GM19238 (cell line): ENCODE measurements at regions not wholly inside any gene's neighbourhood (a gene's known extent, or its start where the extent isn't known, plus 50 kb on each side); places are given as distances from the start of the nearest gene placed in this dataset.
"Not testable (repeated sequence)": the region's sequence is repeated elsewhere in the genome, so short reads cannot be mapped to it uniquely, and the experiment has no call there.

Source experiments
- DNase-seq: peaks from one replicate; pipeline ENCODE4 v3.0.0; 2011; ENCODE audit warnings: low spot score; ENCODE audit not compliant: insufficient read length

DNA sequence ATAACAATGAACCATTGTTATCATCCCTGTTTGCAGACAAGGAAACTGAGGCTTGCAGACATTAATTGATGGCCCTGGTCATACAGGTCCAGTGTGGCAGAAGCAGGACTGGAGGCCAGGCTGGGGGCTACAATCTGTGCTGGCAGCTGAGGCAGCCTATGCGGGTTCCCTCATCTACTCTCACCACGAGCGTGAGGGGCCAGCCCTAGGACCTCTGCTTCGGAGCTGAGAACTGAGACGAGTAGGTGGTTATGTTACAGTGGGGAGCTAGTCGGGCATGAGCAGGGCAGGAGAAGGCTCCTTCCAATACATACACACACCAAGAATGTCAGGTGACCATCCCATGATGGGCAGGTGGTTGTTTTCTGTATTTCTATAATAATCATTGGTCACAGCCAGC, 82.2 kb upstream of the ASB18 start:
- no peak for DNase-seq

DNA sequence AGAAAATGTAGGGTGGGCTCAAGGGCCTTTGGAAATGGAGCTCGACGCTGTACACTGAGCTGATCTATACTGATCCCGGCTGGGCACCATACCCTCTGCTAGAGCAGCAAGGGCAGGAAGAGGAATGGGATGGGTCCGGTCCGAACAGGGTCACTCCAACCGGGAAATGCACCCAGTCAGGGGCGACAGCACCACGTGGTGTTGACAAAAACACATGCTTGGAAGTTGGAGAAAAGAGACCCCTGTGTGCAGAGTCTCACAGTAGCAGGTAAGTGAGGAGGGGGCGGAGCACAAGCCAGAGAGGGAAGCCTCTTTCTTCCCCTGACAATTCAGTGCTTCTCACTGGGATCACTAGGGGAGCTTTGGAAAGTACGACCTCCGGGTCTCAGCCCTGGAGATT, 84.1 kb upstream of the ASB18 start:
- no peak for DNase-seq

DNA sequence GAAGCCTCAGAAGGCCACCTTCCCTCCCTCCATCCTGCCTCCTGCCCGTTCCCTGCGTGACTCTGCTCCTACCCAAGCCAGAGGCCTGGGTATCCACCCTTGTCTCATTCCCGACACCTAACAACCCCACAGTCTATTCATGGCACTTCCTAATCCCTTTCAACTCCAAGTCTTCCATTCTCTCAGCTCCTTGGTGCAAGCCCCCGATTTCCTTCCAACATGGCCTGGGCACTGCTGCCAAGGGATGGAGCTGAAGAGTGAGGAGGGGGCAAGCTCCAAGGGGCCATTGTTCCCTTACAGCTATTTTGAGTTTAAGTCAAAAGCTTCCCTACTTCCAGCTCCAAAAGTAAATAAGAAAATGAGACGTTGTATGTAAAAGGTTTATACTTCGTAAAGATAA, 84.8 kb upstream of the ASB18 start:
- DNase-seq = no peak

DNA sequence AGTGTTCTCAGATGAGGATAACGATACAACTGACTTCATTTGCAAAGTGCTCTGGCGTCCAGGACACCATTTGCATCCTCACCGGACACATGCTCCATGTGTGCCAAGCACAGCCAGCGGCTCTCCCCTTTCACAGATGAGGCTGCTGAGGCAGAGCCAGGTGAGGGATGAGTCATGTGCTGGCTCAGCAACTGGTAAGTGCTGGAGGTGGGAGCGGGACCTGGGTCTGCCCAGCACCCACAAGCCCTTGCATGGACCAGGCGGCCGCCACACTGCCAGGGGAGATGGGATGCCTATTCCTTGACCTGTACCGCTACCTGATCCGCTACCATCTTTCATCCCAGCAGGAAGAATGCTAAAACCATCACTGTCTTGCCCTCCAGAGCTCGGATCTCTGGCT, 86.2 kb upstream of the ASB18 start:
- no peak for DNase-seq

DNA sequence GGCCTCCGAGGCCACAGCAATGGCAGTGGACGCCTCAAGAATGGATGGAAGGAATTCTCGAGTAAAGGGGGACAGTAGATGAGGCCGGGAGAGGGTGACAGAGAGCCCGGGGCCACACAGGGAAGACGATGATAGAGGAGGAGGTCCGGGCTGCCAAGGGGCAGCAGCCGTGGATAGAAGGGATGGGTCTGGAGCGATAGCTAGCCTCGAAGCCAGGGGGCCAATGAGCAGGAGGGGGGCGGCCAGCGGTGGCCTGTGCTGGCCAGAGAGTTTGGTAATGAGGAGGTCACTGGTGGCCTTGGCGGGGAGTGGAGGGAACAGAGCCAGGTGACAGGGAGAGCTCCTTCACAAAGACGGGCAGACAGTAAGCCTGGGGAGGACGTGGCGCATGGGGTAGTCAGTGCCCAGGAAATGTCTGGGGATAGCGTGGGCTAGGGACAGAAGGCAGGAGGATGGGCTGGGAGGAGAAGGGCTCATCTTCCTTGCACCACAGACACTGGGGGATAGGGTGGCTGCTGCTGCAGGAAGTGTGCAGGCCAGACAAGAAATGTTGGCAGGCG, 87.8 kb upstream of the ASB18 start:
- no peak for DNase-seq

DNA sequence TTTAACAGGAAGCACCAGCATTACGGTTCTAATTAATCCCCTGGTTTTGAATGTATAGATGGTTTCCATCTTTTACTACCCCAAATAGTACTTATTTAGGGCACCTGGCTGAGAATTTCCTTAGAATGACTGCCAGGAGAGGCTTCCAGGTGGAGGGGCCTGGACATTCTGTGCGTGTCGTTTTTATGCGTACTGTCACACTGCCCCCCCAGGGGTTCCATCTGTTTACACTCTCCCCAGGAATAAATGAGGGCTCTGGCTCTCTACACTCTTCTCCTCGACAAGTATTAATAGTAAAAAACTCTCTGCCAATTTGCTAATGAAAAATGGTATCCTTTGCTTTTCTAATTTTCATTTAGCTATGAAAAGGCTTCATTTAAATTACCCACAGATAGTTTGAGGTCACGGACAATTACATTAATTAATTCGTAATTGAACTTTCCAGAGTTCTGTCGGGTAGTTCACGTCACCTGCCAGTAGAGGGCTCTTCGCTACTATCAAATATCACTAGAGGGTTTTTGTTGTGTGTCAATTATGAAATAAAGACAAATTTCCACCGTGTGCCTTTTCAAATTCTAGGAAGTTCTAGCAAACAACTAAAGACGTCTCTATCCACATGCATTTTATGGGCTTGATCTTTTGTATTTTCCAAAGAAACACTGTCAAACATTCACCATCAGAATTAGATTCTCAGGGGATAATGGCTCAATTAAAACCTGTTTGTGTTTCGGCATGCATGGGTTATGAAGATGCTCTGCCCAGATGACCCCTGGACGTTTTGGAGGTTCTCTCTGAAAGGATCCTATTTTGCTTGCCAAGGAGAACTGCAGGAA, 88.8 kb upstream of the ASB18 start:
- no peak for DNase-seq

DNA sequence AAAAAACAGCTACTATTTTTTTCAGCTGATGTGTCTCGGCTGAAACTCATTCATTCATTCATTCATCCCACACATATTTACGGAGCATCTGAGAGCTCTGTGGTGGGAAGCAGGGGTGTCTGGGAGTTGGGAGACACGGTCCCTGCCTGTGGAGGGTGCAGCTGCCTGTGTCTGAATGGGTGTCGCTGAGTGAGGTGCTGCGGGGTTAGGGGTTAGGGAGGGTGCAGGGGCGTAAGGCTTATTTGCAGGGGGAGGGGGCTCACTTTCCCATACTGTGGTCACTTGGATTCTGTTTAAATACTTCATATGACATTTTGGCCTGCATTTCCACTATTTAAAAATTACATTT, 89.4 kb upstream of the ASB18 start:
- DNase-seq = no peak

DNA sequence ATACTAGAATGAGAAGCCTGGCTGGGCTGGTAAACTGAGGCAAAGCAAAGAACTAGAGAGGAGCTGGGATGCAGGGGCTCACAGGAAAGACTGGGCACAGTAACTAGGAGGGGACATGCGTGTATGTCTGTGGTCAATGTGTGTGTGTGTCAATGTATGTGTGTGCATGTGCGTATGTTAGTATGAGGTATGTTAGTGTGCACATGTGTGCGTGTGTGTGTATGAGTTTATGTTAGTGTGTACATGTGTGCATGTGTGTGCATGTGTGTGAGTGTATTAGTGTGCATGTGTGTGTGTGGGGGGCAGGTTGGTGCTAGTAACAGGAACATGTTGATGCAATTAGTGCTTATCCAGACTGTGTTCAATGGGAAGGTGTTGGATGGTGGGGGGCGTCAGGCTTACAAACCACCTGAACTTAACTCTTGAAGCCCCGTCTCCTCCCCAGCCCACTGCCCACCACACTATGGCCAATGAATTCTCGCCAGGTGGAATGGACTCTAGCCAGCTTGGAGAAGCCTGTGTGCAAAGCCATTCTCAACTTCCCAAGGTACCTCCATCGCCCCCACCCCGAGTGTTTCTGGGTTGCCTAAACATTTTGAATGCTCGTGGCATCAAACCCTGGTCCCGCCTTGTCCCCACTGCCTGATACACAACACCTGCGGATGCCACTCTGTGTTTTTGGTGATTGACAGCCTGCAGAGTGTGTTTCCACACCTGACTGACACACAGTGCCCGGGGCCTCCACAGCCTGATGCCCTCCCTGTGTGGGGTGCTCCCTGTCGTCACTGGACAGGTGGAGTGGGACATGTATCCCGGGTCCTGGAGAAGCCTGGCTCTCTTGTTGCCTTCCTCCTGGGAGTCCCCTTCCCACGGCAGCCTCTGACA, 90.1 kb upstream of the ASB18 start:
- no peak for DNase-seq

DNA sequence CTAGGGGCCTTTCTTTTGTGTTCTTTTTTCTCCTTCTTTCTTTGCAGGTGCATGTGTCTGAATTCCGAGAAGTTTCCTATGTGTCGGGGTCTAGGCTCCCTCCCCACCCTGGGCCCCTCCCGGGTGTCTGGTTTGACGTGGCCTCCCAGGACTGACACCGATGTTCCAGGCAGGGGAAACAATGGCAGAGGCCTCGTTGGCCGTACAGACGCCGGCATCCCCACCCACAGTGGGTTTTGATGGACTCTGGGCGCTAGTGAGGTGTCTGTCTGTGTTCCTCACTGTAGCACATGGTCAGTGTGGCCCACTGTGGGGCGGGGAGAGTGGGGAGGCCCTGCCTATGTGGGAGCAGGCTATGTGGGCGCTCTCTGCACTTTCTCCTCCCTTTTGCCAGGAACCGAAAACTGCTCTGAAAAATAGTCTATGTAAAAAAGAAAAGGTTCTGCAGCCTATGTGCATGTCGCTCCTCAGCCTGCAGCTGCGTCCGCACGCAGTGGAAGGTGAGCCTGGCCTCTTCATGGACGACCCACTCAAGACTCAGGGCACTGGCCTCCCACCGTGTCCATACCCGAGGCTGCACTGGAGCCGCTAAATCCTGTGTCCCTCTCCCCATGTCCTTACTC, 90.9 kb upstream of the ASB18 start:
- no peak for DNase-seq

DNA sequence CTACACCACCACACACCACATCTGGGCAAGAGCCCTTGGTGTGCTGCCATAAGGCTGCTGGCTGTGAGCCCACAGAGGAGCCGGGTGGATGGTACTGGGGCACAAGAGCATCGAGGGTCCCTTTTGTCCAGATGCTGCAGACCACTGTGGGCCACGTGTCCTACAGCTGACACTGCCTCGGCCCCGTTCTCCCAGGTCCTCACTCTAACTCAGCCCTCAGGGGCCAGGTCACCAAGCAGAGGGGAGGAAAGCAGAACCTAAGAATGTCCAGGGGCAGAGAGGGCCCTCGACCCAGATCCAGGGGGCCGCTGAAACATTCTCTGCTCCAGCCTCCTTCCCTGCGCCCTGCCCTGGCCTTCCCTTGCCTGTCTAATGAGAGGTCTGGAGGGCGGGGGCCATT, 91.7 kb upstream of the ASB18 start:
- no peak for DNase-seq

DNA sequence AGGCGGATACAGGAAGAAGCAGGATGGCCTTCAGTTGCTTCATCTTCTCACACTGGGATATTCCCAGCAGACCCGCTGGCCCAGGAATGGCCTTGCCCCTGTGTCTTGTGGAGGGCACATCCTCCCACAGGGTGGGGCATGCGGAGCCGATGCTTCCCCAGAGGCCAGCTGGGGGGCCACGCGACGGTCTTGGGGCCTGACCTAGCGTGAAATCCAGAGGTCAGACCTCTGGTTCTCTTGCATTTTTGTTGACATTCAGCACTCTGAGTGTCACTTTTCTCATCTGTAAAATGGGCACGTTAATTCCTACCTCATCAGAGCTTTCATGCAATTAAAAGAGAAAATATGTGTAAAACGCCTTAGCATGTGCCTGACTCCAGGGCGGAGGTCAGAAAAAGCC, 92.1 kb upstream of the ASB18 start:
- DNase-seq = not testable (repeated sequence)

DNA sequence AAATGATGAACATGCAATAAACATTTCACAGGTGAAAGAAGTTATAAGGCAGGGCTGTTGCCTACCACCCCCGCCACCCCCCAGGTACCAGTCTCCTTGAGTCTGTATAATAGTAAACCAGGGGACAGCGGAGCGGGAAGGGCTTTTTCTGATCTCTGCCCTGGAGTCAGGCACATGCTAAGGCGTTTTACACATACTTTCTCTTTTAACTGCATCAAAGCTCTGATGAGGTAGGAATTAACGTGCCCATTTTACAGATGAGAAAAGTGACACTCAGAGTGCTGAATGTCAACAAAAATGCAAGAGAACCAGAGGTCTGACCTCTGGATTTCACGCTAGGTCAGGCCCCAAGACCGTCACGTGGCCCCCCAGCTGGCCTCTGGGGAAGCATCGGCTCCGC, 94.3 kb upstream of the ASB18 start:
- DNase-seq = not testable (repeated sequence)

DNA sequence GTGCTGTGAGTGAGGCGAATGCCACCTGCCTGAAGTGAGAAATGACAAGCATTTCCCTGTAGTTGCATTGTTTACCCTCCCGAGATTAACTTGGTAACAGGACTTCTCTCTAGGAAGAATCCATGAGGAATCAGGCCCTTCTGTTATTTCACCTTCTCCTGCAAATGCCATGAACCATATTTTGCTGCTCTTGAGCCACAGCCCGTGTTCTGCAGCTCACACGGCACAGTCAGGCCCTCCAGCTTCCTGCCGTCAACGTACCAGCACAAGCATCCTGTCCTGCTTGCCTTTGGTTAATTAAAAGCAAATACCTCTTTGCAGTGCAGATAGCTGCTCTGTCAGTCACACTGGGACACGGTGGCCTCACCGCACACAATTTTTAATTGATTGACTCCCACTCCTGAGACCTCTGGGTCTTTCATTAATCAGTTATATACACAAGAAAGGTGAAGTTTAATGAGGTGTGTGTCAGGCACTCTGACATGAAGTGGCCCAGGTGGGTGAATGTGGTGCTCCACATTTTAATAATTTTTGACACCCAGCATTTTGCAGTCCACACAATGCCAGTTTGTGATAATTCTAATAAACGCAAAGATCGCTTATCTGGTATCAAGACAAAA, 95.3 kb upstream of the ASB18 start:
- DNase-seq = no peak

DNA sequence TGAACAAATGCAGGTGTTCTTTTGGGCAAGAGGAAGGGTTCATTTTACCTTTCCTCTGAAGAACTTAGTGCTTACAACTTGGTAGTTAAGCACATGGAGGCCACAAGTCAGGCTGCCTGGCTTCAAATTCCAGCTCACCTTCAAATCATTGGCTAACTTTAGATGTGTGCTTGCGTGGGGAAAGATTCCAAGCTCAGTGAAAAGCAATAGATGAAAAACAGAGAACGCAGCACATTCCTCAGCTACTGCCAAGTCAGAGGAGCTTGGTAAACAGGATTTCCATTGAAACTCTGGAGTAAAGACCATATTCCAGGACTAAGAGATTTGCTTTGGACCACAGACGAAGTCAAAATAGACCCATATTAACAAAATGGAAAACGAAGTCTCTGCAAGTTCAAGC, 96.3 kb upstream of the ASB18 start:
- no peak for DNase-seq

DNA sequence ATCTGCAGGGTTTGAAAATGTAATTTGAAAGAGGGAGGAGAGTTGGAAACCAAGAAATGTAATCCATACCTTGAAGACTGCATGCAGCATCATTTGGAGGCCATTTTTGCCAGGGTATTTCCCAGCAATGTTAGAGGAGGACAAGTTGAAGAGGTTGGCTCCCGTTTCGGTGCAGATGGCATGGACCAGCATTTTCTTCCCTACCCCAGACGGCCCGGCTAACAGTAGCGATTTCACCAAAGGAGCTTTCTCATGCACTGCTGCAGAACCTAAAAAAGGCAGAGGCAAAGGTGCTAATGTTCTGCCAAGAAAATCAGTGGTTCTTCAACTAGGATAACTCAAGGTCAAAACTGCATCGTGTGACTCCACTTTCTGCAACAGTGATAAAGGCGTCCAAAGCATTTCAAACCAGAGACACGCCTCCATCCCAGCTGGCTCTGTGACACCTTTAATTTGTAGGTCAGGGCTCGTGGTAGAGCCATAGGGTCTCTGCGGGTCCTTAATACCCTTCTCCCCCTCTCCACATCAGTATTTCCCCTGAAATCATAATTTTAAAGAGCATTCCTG, 99.6 kb upstream of the ASB18 start:
- no peak for DNase-seq

DNA sequence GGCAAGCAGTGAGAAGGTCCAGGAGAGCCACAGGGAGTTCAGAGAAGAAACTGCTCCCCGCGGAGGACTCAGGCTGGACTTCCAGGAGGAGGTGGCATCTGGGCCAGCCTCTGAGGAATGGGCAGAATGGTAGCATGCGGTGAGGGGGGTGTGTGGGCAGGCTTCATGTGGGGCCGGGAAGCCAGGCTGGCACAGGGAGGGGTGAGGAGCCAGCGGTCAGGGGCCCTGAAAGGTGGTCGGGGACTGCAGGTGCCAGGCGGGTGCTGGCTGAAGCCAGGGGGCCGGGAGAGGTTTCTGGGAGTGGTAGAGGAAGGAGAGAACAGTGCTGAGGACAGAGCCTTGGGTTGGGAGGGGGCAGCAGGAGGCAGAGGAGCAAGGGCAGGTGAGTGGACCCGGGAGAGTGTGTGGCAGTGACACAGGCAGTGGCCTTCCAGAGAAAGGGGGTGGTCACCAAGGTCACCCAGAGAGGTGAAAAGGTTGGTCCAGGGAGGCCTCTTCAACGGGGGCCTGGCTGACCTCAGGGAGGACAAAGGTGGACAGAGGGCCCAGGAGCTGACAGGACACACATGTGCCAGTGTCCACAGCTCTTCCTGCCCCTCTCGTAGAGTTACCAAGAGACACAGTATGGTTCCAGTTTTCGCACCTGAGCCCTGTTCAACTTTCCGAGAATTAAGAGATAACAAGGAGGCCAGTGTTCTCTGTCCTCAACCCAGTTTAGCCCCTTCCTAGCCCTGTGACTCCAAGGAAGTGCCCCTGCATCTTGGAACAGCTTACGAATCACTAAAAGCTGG, 101.2 kb upstream of the ASB18 start:
- no peak for DNase-seq

DNA sequence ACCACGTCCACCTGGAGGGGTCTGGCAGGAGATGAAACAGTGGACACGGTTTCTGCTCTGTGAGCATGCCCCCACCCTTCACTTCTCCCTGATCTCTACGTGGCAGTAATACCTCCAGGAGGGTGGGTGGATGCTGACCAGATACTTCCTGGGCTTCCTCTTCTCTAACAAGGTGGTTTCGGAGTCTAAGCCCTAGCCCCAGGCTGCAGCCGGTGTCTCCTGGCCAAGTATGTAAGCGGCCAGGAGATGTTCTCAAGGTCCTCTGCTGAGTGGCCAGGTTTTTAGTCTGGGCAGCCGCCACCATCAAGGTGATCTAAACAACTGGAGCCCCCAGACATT, 101.8 kb upstream of the ASB18 start:
- DNase-seq = no peak

DNA sequence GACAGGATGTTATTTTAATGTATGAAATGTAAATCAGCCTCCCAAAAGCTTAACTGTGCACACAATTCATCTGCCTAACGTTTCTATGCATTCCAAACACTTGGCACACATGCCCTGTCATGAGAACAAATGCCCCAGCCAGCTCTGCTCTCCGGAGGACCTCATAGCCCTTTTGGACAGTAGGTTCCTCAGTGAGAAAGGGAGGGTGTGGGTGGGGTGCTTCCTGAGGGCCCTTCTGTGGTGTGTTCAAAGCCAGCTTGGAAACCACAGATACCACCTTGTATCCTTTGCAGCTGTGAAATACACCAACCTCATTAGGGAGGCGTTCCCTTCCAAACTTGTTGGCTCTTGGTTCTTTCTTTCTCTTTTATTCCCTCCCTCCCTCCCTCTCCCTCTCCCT, 102.2 kb upstream of the ASB18 start:
- no peak for DNase-seq

DNA sequence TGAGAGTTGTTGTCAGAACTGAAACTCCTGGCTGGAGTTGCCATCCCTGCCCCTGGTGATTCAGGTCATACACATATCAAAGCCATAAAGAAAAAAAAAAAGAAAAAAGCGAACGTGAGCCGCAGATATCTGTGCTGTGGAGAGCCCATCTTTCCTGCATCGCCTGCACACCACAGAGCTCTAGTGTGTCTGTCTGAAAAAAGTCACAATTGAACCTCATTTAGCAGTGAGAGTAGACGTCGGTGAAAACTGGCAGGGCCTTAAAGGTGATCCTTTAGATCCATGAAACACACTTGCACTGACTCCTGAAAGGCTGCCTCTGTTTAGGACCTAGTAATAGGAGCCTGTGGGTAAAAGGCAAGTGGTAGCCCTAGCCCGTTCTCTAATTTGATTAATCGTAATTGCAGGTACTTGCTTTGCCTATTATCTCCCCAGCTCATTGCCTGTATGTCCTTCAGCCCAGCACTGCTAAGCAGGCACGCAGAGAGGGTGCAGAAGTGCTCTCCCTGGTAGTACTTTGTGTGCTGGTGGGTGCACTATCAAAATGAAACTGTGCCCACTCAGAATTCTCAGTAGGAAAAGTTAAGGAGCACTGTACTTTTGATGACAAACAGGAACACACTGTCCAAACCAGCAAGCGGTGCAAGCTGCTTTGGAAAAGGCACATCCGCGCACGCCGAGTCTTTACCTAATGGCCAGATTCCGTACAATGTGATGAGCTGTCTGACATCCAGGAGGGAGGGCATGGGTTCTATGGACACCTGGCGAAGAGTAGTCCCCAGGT, 103.5 kb upstream of the ASB18 start:
- no peak for DNase-seq

DNA sequence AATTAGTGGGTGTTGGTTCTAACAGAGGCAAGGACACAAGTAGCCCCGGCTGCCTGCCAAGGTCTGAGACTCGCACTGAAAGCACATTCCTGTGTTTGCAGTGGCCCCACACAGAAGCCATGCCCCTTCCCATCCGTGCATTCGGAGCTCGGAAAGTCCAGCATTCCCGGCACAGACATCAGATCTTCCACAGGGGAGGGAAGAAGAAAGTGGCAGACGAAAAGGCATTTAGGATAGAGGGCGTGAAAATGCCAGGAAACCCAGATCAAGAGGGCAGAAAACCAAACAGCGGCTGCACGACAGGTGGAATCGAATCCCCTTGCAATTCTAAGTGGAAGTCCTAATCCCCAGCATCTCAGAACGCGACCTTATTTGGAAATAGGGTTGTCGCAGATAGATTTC, 105.5 kb upstream of the ASB18 start:
- DNase-seq = no peak
